Midbrain (tissue), 1 donor: ENCODE measurements at regions not wholly inside any gene's neighbourhood (a gene's known extent, or its start where the extent isn't known, plus 50 kb on each side); places are given as distances from the start of the nearest gene placed in this dataset.

Source experiments
- DNase-seq: peaks from one replicate; lab custom pipeline; 2025; lab: John Stamatoyannopoulos, UW

DNA sequence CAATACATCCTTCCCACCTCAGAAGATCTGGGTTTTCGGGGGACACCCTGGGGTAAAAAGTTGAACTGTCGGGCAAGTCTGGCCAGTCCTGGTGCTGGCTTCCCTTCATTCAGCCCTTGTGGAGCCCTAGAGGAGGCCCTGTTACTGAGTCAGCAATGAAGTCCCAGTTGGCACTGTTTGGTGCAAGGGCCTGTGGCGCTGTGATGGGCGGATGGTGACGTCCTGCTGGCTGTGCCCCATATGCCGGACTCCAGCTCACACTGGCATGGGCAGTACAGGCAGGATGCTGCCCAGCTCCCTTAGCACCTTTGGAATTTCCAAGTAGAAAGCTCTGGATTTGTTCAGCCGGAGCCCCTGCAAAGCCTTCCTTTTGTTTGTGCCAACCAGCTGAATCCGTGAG lies 186.2 kb upstream of the PMEPA1 start:
- DNase-seq, result no peak

DNA sequence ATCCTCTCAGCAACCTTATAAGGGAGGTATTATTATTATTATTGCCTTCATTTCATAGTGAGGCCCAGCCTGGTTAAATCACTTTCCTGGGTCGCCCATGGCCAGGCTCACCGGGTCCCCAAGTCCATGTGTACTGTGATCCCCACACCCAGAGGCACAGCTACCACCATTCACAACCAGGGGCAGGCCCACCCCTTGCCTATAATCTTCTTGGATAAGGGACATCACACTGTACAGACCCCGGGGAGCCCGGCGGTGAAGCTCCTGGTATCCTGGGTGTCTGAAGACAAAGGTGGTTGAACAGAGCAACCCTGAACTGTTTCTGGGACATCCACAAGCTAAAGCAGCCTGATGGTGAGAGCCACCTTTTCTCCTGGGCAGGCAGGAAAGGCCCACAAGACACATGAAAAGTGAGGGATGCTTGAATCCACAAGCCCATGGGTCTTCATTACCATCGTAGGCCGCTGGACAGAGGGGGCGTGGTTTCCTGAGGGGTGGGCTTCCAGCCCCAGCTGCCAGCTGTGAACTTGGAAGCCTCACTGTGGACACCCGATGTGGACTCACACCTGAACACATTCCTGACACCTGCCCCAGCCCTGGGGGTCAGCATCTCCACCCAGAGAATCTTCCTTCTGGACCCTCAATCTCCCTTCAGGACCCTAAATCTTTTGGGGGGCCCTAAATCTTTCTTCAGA lies 185.5 kb upstream of the PMEPA1 start:
- no peak for DNase-seq

DNA sequence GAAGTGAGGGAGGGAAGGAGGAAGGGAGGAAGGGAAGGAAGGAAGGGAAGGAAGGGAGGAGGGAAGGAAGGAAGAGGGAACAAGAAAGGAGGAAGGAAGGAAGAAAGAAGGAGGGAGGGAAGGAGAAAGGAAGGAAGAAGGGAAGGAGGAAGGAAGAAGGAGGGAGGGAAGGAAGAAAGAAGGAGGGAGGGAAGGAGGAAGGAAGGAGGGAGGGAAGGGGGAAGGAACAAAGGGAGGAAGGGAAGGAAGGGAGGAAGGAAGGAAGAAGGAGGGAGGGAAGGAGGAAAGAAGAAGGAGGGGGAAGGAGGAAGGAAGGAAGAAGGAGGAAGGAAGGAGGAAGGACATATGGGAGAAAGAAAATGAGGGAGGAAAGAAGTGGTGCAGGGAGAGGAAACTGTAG lies 184.7 kb upstream of the PMEPA1 start:
- DNase-seq, result no peak

DNA sequence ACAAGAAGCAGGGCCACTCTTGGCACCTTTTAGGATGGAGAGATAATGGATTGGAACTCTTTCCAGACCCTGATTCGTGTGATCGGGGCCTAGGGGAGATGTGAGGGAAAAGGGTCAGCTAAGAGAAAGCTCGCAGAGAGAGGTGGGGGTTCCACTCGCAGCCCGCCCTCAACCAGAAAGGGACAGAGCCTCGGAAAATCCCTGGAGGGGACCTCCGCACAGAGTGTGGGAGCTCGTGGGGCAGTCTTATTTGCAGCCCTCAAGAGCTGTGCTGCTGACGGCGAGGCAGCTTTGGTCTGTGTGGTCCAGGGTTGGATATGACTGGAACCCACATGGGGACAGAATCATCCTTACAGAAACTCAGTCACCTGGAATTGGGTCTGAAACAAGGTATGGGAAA lies 184.3 kb upstream of the PMEPA1 start:
- DNase-seq, result no peak

DNA sequence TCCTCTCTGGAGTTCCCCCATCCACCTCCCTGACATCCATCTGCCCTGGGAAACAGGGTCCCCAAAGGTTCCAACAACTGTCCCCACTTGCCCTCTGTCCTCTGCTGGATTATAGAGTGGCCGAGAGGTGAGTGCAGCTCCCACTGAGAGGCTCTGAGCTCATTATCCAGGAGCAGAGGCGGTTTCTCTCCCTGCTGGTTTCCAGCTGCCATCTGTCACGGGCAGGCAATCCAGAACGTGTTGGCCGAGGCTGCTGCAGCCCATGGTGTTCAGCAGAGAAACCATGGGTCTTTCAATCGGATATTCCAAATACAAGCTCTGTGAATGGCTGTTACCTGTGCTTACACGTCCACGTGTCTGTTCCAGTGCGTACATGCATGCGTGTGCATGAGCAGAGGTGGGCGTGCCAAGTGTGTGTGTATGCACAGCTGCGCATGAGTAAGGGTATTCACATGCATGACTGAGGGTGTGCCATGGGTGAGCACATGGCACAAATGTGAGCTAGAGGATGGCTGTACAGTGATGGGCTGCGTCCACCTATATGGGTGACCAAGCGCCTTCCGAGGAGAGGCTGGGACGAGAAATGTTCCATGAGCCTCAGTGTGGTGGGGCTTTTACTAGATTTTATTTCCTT lies 183.7 kb upstream of the PMEPA1 start:
- DNase-seq, result no peak

DNA sequence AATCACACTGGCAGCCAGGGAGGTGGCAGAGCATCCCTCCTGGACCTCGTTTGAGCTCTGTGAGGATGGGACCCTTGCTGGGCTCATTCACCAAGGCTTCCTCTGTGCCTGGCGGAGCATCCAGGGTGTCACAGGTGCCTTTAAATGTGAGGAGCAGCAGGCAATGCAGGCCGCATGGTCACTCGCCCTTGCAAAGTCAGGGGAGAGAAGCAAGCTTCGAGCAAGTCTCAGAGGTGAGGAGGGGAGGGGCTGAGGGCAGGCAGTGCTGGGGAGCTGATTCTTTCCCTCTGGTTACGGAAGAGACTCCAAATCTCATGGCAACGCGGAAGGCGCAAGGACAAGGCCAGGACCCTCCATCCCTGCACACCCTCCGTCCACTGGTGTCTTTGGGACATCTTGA lies 182.7 kb upstream of the PMEPA1 start:
- DNase-seq, result no peak

DNA sequence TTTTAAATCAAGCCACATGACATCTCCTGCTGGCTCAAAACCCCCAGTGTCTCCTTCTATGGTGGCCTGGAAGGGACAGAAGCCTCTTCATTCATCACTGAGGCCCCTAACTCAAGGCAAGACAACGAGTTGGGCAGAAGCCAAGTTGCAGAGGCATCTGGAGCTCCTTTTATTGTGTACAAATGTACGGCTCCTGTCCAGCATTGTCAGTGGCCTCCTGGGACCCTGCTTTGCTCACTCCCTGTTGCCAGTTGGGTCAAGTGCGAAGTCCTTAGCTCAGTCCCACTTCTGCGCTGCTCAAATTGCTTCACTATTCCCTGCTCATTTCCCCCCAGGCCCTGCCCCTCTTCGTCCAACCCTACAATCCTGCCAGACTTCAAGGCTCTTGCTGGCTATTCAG lies 181.2 kb upstream of the PMEPA1 start:
- DNase-seq, result no peak

DNA sequence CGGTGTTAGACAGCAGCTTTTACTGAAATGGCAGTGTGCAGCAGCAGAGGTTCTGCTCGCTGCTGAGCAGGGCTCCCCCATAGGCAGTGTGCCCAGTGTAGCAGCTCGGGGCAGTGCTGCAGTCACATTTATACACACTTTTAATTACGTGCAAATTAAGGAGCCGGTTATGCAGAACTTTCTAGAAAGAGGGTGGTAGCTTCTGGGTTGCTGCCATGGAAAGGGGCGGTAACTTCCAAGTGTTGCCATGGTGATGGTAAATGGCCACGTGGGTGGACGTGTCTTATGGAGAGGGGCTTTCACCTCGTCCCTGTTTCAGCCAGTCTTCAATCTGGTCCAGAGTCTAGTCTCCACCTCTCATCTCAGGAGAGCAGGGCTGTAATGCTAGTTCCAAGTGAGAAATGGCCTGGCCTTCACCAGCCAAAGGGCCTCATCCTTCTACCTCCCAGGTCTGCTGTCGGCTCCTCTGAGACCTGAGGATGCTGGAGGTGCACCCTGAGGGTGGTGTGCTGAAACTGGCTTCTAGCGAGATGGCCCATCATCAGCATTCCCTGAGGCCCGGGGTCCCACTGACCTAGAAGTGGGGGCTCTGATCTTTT lies 180.5 kb upstream of the PMEPA1 start:
- no peak for DNase-seq

DNA sequence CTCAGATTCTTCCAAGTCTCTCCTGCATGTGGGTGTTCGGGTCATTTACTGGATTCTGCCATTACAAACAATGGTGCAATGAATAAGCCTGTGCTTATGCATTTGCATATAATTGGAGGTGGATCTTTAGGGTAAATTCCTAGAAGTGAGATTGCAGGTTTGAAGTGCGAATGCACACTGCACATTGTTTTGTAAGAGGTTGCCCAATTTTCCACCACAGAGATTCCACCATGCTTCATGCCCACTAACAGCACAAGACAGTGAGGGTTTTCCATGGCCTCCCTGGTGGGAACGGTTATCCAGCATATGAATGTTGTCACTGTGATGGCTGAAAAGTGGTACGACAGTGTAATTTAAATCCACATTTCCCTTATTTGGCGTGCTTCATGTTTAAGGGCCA lies 178.8 kb upstream of the PMEPA1 start:
- DNase-seq, result no peak

DNA sequence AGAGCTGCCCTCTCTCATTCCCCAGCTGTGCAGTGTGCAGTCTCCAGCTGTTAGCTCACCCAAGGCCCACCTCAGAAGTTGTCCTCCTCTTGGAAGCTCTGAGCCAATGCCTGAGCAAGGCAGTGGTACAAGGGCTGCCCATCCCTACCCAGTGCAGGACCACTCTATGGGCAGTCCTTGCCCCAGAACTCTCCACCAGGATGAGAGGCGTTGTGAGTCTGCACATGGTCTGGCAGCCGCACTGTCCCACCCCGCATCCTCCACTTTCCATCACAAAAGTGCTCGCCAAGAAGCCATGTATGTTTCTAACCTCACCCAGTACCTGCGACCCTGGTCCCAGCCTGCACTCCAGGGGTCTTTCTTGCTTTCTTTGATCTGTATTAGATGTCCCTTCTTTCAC lies 175.1 kb upstream of the PMEPA1 start:
- DNase-seq, result no peak

DNA sequence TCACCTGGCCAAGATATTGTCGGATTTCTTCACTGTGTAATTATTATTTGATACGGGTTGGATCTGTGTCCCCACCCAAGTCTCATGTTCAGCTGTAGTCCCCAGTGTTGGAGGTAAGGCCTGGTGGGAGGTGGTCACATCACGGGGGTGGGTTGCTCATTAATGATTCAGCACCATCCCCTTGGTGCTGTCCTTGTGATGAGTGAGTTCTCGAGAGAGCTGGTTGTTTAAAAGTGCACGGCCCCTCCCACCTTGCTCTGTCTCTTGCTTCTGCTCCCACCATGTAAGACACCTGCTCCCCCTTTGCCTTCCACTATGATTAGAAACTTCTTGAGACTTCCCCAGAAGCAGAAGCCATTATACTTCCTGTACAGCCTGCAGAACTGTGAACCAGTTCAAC lies 173.9 kb upstream of the PMEPA1 start:
- DNase-seq, result no peak

DNA sequence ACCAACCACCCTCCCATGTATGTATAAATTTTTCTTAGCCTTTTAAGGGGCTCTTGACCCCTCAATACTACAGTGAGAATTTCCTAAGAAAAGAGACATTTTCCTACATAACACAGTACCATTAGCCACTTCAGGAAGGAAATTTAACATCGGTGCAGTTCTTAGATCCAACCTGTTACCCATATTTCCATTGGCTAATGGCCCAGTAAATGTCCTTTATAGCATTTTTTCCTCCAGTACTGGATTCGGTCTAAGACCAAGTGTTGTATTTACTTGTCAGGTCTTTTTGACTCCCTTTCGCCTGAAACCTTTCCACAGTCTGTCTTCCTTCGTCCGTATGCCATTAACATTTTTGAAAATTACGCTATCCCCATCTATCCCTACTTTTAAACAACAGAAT lies 173.4 kb upstream of the PMEPA1 start:
- no peak for DNase-seq

DNA sequence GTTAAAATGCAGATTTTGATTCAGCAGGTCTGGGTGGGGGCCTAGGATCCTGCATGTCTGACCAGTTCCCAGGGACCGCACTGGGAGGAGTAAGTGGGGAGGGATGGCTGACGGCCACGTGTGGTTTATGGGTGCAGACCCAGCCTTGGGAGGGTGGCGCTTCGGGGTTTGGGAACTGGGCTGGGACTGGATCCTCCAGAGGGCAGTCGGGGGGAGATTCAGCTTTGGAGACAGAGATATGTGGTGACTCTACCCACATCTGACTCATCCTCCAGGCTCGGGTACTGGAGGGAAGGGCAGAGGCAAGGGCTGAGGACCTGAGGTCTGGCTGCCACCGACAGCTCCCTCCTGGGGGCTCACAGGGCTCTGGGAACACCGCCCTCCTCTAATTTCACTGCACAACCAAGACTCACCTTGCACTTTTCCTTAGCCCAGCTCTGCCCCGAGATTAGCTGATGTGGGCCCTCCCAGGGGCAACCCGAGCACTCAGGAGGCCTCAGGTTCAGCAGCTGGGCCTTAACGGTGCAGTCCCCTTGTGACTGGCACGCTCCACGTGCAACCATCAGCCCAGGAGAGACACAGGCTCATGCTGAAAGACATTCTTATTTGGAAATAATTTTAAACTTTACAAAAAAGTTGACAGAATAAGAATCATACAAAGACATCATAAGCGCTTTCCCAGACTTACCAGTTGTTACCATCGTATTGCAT lies 172.8 kb upstream of the PMEPA1 start:
- no peak for DNase-seq

DNA sequence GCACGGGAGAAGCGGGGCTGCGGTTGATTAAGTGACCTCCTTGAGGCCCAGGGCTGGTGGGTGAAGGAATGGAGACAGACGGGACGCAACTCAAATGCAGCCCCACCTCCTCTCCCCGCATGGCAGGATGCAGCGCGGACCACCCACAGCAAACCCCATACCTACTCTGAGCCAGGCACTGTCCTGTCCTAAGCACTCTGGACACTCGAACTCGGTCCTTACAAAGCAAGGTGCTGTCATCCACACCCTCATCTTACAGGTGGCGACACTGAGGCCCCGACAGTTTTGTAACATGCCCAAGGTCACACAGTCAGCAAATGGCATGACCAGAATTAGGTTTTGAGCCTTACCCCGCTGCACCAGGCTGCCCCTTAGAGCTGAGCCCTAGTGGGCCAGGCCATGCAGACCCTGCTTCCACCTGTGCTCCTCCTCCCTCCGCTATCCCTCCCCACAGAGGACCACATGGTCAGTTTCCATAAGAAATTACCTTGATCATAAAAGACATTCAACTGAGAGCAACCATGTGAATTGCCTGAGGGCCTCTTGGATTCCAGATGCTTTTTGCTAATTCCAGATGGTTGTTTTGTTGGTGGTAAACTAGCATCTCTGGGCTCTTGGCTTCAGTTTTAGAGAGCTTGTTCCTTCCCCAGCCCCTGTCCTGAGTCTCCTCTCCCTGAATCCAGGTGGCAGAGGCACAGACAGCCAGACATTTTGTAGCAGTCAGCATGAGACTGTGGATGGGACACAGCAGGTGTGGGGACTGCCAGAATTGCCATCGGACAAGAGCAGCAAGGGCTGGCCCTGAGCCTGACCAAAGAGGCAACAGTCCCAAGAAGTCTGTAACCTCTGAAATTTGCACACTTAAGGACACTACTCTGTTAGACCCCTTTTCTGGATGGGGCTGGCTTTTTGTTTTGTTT lies 171.9 kb upstream of the PMEPA1 start:
- no peak for DNase-seq

DNA sequence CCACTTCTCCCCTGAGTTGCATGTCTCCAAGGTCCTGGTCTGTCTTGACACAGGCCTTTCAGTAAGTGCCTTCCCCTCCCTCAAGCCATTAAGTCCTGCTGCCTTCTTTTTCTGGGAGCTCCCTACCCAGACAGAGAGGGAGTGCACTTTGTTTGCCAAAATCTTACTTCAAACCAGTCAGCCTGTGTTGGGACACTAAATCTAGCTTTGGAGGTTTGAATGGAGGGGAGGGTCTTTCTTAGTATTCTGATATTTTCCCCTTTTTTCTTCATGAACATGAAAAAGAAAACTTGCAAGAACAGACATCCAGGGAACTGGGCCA lies 170.7 kb upstream of the PMEPA1 start:
- DNase-seq, result no peak

DNA sequence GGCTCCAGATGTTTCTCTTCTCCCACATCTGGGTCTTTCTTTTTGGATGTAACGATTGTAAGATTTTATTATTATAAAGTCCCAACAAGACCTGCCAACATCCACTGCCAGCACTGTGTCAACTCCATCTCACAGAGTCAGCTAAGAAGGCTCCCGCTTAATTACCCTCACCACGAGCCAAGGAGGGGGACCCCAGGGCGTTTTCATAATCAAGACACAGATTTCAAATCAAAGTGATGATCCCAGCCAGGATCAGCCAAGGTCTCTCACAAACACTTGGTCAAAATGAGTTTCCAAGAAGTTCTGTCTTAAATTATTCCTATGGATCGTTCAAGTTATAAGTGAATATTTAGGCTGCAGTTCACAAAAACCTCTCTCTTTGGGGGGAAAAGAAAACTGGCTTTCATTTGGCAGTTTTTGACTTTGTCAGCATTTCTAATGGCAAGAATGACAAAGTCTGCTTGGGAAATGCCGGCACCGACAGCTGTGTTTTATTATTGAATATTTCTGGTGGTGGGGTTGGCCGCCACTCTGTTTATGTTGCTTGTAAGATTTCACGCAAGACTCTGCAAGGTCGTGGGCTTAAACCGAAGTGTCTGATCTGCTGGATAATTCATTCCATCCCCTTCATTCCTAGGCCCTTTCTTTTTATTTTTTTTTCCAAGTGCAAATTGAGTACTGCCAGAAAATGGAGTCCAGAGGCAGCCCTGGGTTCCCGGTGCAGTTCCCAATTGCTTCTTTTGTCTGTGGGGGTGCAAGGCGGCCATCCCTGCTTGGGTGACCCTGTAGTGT lies 170.2 kb upstream of the PMEPA1 start:
- no peak for DNase-seq

DNA sequence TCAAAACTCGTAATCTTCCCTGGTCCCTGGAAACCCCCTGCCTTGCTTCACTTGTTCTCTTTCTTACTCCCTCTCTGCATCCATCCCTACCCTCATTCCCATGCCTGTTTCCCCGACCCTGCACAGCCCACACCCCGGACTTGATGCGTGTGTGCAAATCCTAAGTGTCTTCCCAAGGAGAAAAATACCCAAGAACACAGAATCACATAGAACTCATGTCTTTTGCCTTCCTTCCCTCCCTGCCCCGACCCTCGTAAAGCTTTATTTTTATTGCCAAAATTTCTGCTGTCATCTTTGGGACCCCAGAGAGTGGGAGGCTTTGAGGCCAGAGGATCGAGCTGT lies 169.6 kb upstream of the PMEPA1 start:
- no peak for DNase-seq

DNA sequence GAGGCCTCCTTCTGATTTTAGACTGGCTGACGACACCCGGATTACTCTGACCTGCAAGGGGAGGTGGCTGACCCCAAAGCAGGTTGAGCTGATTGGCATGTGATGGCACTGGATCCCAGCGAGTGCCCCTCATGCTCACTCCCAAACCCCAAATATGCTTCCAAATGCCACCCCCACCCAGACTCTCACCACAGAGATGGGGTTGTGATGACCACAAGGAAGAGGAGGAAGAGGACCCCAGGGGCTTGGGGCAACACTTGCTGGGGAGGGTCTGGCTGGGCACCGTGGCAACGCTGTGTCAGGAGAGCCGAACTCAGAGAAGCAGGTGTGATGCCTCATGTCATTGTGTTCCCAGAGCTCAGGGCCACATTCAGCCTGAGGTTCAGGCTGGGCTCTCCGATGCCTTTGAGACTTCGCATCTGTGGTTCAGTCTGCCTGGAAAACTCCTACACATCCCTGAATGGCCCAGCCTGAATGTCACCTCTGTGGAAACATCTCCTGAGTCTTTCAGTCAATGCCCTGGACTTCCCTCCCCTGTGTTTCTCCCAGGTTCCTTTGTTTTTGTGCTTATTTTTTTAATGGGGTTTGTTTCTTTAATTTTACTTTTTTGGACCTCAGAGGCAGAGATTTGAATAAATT lies 169.1 kb upstream of the PMEPA1 start:
- DNase-seq, result no peak

DNA sequence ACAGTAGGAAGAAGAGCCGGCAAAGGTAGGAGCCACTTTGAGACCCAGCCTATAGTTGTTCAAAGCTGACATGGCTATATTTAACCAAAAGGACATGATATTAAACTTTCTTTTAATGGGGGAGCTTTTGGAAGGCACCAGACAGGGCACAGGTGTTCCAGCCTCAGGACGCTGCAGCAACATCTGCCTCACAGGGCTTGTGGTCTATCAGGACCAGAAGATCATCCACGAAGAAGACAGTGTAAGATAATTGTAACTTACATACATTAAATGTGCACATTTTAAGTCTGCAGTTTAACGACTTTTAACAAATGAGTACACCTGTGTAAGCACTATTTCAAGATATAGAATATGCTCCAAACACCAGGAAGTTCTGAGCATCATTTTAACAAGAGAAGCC lies 168.2 kb upstream of the PMEPA1 start:
- no peak for DNase-seq

DNA sequence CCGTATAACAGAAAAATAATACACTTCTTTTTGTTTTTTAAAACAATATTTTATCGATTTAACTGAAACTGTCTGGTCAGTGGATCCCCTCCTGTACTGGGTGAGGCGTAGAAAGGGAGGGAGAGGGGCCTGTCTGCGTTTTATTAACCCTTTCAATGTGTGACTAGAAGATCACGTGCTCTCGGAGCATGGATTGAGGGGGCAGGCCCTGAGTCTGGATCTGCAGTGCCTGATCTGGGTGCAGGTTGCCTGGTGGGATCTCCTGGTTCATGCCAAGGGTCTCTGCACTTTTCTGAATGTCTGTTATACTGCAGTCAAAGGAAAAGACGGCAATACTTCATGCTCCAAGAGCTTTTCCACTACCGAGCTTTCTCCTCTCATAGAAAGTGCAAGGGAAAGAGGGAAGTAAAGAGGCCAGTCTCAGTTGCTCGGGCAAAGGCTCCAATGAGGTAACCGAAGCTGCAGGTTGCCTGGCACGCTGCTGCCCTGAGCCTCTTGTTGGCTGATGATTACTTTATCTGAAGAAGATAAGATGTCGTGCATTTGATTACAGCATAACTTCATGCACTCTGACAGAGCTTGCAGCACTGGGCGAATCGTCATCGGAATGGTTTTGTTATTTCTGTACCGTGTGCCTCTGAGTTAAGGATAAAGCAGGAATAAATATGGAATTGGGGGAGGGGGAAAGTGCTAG lies 167.5 kb upstream of the PMEPA1 start:
- DNase-seq, result no peak
